Sigmoid colon (tissue), 6 donors: ENCODE measurements at regions not wholly inside any gene's neighbourhood (a gene's known extent, or its start where the extent isn't known, plus 50 kb on each side); places are given as distances from the start of the nearest gene placed in this dataset.

Source experiments
- DNase-seq: peaks from one replicate; pipeline ENCODE4 v3.0.0-alpha.2; 2019
- H3K27ac ChIP-seq, 4 donors: fragments of 200-600 bp; sonication (generic); one replicate each; pipeline ENCODE4 v1.5.1; 2016 to 2019; ENCODE audit warnings: mild to moderate bottlenecking in 1 of 4
- H3K27me3 ChIP-seq, 3 donors: fragments of 200-600 bp; sonication (generic); one replicate each; pipeline ENCODE4 v1.5.1; 2019; ENCODE audit warnings: mild to moderate bottlenecking in 1 of 3
- H3K36me3 ChIP-seq, 4 donors: fragments of 200-600 bp; sonication (generic); one replicate each; pipeline ENCODE4 v1.5.1; 2016 to 2019
- H3K4me1 ChIP-seq, 4 donors: fragments of 200-600 bp; sonication (generic); one replicate each; pipeline ENCODE4 v1.5.1; 2017 to 2019
- H3K4me3 ChIP-seq, 4 donors: fragments of 200-600 bp; sonication (generic); one replicate each; pipeline ENCODE4 v1.5.1; 2017 to 2019; ENCODE audit warnings: mild to moderate bottlenecking in 2 of 4, moderate library complexity in 1 of 4
- H3K9me3 ChIP-seq, 4 donors: fragments of 200-600 bp in 3 of 4; sonication (generic) in 3 of 4; one replicate each; pipeline versions ENCODE4 v1.5.1 to v1.6.1; 2013 to 2019
- CTCF ChIP-seq, 4 experiments: fragments of 450-650 bp in 3 of 4; fragments of 200-600 bp in 1 of 4; IDR thresholded peaks; one replicate each; pipeline ENCODE4 v1.5.1; 2016 to 2019; ENCODE audit warnings: antibody characterized with exemption in 4 of 4, mild to moderate bottlenecking in 3 of 4, moderate library complexity in 2 of 4
- EP300 ChIP-seq, 4 donors: sonication (generic); formaldehyde crosslinking; IDR thresholded peaks; one replicate each; pipeline ENCODE4 v1.6.1; 2017; ENCODE audit warnings: antibody characterized with exemption in 4 of 4
- POLR2A ChIP-seq, 2 donors: fragments of 450-650 bp; IDR thresholded peaks; one replicate each; pipeline ENCODE4 v1.6.1; 2016; ENCODE audit warnings: antibody characterized with exemption in 2 of 2, mild to moderate bottlenecking in 2 of 2, moderate library complexity in 2 of 2
- POLR2AphosphoS5 ChIP-seq, 4 donors: sonication (generic); formaldehyde crosslinking; IDR thresholded peaks; one replicate each; pipeline ENCODE4 v1.6.1; 2017; ENCODE audit warnings: antibody characterized with exemption in 4 of 4
- WGBS, 2 donors: extraction: QIAGEN DNeasy Blood & Tissue Kit; methylation state at CpG; one replicate each; pipeline ENCODE4 v1.1.7; 2013; 5-methylcytosine and 5-hydroxymethylcytosine counted together
- intact Hi-C: fragments of 100-400 bp; cut with DNase I; formaldehyde crosslinking; loops from one replicate; pipeline ENCODE4 v1.15.1; 2023
- donor health status: healthy with polysubstance abuse.
- donor health status: healthy.

DNA sequence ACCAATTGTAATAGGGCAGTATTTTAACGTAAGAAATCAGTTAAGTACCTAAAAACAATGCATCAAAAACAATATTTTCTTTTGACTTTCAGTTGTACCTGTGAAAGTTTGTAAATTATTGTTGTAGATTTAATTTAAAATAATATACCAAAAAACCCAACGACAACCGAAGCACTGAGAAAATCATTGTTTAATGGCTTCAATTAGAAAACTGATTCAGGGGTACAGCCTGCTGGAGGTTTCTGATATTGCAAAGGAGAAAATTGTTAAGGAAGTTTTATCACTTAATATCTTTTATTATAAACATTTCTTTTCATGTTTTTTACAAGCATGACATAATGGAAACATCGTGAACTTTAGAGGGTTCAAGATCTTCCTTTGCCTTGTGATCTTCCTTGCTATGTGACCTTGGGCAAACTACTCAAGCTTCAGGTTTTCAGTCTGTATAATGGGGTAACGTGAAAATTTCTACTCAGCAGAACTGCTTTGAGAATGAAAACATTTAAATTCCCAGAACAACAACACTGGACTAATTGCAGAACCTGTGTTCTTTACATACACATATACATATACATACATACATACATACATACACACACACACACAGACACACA is 76.3 kb upstream of the GLS start:
- intact Hi-C loops = loop anchor here (2.0 to 10.0 kb wide), 3 partner anchors 23 to 717 kb away; no protein-coding TSS in a partner anchor
- no peak for DNase-seq
- Histone ChIP-seq H3K36me3 (no peaks in the 10 kb centered on the region), H3K27ac (no peak overlapping the region), H3K9me3 (no peaks in the 10 kb centered on the region), H3K4me3 (no peak overlapping the region), H3K4me1 (peaks cover 0 to 3% (median 0%) of the 10 kb centered on the region in 4 donors), H3K27me3 (no peaks in the 10 kb centered on the region)
- no peak for TF ChIP-seq EP300 (IDR thresholded peaks at IDR 0.05)
- TF ChIP-seq CTCF (IDR thresholded peaks at IDR 0.05) = peak; percentile 30 to 63 (median 54)
- WGBS, 2 donors = 58 to 68% methylated on average over 5 of the region's 5 CpGs

- Histone ChIP-seq H3K27me3 (no peaks in the 10 kb centered on the region), H3K9me3 (no peaks in the 10 kb centered on the region), H3K36me3 (no peaks in the 10 kb centered on the region), H3K27ac (no peak overlapping the region), H3K4me3 (no peak overlapping the region), H3K4me1 (peaks cover 0 to 3% (median 0%) of the 10 kb centered on the region in 4 donors)
- no peak for DNase-seq
- intact Hi-C loops = loop anchor here (2.0 to 10.0 kb wide), 2 partner anchors 24 to 430 kb away; no protein-coding TSS in a partner anchor
- TF ChIP-seq EP300 (IDR thresholded peaks at IDR 0.05) (no peak), CTCF (IDR thresholded peaks at IDR 0.05) (no peak), POLR2AphosphoS5 (IDR thresholded peaks at IDR 0.05) (no peak), POLR2A (IDR thresholded peaks at IDR 0.05) (no peak)
- 79 to 87% methylated on average over 1 of the region's 1 CpG for WGBS, 2 donors
Observed at GRCh38 chr2:190805126-190805525, 75.5 kb upstream of the GLS start.

GRCh38 chr2:190805843-190806242 is 74.8 kb upstream of the GLS start:
- intact Hi-C loops = loop anchor here (2.0 to 10.0 kb wide), 2 partner anchors 25 to 431 kb away; no protein-coding TSS in a partner anchor
- no peaks in the 10 kb centered on the region for H3K36me3 ChIP-seq
- TF ChIP-seq CTCF (IDR thresholded peaks at IDR 0.05) = no peak
- TF ChIP-seq POLR2AphosphoS5 (IDR thresholded peaks at IDR 0.05) = no peak
- TF ChIP-seq EP300 (IDR thresholded peaks at IDR 0.05) = no peak
- TF ChIP-seq POLR2A (IDR thresholded peaks at IDR 0.05) = no peak
- H3K27me3 ChIP-seq = no peaks in the 10 kb centered on the region
- WGBS, 2 donors = 93% methylated on average over 3 of the region's 3 CpGs
- H3K4me1 ChIP-seq = peaks cover 0 to 3% (median 0%) of the 10 kb centered on the region in 4 donors
- H3K4me3 ChIP-seq = no peak overlapping the region
- no peak overlapping the region for H3K27ac ChIP-seq
- no peak for DNase-seq
- H3K9me3 ChIP-seq = no peaks in the 10 kb centered on the region

DNA sequence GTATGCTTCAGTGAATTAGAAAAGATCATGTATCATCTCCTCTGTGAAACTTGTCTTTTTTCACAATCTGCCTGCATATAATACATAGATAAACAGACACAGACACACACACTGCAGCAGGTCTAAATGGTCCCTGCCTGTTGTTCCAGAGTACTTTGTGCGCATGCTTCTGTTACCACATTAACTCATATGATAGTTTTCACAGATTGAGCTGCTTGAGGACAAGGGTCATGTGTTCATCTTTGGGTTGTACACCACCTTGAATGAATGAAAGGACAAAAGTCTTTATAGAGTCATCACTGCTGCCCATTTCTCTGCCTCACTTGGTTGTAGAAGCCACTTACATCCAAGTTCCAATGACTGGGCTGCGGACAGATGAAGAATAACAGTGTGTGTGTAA is 72.7 kb upstream of the GLS start:
- H3K9me3 ChIP-seq = no peaks in the 10 kb centered on the region
- no peaks in the 10 kb centered on the region for H3K36me3 ChIP-seq
- peaks cover 0 to 6% (median 2%) of the 10 kb centered on the region in 4 donors for H3K4me1 ChIP-seq
- no peak overlapping the region for H3K4me3 ChIP-seq
- no peak for TF ChIP-seq EP300 (IDR thresholded peaks at IDR 0.05)
- TF ChIP-seq CTCF (IDR thresholded peaks at IDR 0.05) = no peak
- no peak for DNase-seq
- intact Hi-C loops = loop anchor here (10.0 kb wide), 1 partner anchor 433 kb away; no protein-coding TSS in a partner anchor
- WGBS, 2 donors = 94 to 96% methylated on average over 2 of the region's 2 CpGs
- H3K27me3 ChIP-seq = no peaks in the 10 kb centered on the region
- H3K27ac ChIP-seq = no peak overlapping the region
